Hepatocyte (in vitro differentiated cells): ENCODE measurements at regions not wholly inside any gene's neighbourhood (a gene's known extent, or its start where the extent isn't known, plus 50 kb on each side); places are given as distances from the start of the nearest gene placed in this dataset.

Experiments used
- CTCF ChIP-seq: fragments of 200-600 bp; sonication (generic); IDR thresholded peaks from 2 replicates; pipeline ENCODE4 v1.5.1; 2016; ENCODE audit warnings: antibody characterized with exemption, mild to moderate bottlenecking; ENCODE audit not compliant: poor library complexity
- EZH2 ChIP-seq: fragments of 200-600 bp; sonication (generic); IDR thresholded peaks from 2 replicates; pipeline ENCODE4 v1.6.1; 2016; ENCODE audit warnings: antibody characterized with exemption, mild to moderate bottlenecking, borderline replicate concordance
- EZH2phosphoT487 ChIP-seq: fragments of 200-600 bp; sonication (generic); IDR thresholded peaks from one replicate; pipeline ENCODE4 v1.6.1; 2018; ENCODE audit warnings: antibody characterized with exemption, mild to moderate bottlenecking, low read depth, moderate library complexity; ENCODE audit not compliant: unreplicated experiment, severe bottlenecking

GRCh38 chr2:223180463-223180862 lies 128.5 kb downstream of the KCNE4 start:
- TF ChIP-seq CTCF = no peak
- TF ChIP-seq EZH2 = no peak
- TF ChIP-seq EZH2phosphoT487 = no peak
